OCI-LY1 (cell line): ENCODE measurements at regions not wholly inside any gene's neighbourhood (a gene's known extent, or its start where the extent isn't known, plus 50 kb on each side); places are given as distances from the start of the nearest gene placed in this dataset.

ENCODE experiments used
- H2AFZ ChIP-seq: fragments of 200-600 bp; sonication (generic), shearing (Covaris generic); 2 replicates; pipeline ENCODE4 v1.6.0; 2014; ENCODE audit warnings: antibody characterized with exemption, mild to moderate bottlenecking, low read length
- H3F3A ChIP-seq: fragments of 200-600 bp; sonication (generic), shearing (Covaris generic); 2 replicates; pipeline ENCODE4 v1.6.0; 2014; ENCODE audit warnings: mild to moderate bottlenecking, antibody characterized with exemption, low read length, moderate library complexity; ENCODE audit not compliant: insufficient read depth
- H3K27ac ChIP-seq: fragments of 200-600 bp; sonication (generic); 2 replicates; pipeline ENCODE4 v1.5.1; 2014; ENCODE audit warnings: low read length, mixed run types, mild to moderate bottlenecking, low read depth; ENCODE audit not compliant: poor library complexity, severe bottlenecking
- H3K27me3 ChIP-seq: fragments of 200-600 bp; sonication (generic); 2 replicates; pipeline ENCODE4 v1.6.0; 2014; ENCODE audit warnings: antibody characterized with exemption, mild to moderate bottlenecking, low read length, moderate library complexity; ENCODE audit not compliant: insufficient read depth
- H3K36me3 ChIP-seq: fragments of 200-600 bp; sonication (generic); 2 replicates; pipeline ENCODE4 v1.6.1; 2014; ENCODE audit warnings: mild to moderate bottlenecking, antibody characterized with exemption, low read length, moderate library complexity, mixed read lengths; ENCODE audit not compliant: insufficient read depth
- H3K4me1 ChIP-seq: fragments of 200-600 bp; sonication (generic); 2 replicates; pipeline ENCODE4 v1.5.1; 2014; ENCODE audit warnings: mild to moderate bottlenecking, low read length, moderate library complexity; ENCODE audit not compliant: insufficient read depth, severe bottlenecking
- H3K4me2 ChIP-seq: fragments of 200-600 bp; sonication (generic), shearing (Covaris generic); 2 replicates; pipeline ENCODE4 v1.6.1; 2014; ENCODE audit warnings: low read length
- H3K4me3 ChIP-seq: fragments of 200-600 bp; sonication (generic); 2 replicates; pipeline ENCODE4 v1.5.1; 2014; ENCODE audit warnings: low read length, low read depth, mild to moderate bottlenecking, mixed read lengths; ENCODE audit not compliant: poor library complexity, severe bottlenecking
- H3K79me2 ChIP-seq: fragments of 200-600 bp; shearing (Covaris generic); 2 replicates; pipeline ENCODE4 v1.6.1; 2016; ENCODE audit warnings: mixed run types, low read length, mixed read lengths; ENCODE audit not compliant: insufficient read depth
- H3K9ac ChIP-seq: fragments of 200-600 bp; sonication (generic), shearing (Covaris generic); 2 replicates; pipeline ENCODE4 v1.6.1; 2014; ENCODE audit warnings: mild to moderate bottlenecking, low read length, mixed read lengths
- H3K9me2 ChIP-seq: fragments of 200-600 bp; sonication (generic), shearing (Covaris generic); 2 replicates; pipeline ENCODE4 v1.6.1; 2014; ENCODE audit warnings: low read depth, mild to moderate bottlenecking, low read length, mixed read lengths
- H3K9me3 ChIP-seq: fragments of 200-600 bp; shearing (Covaris generic); 2 replicates; pipeline ENCODE4 v1.6.1; 2014; ENCODE audit warnings: low read length, mixed read lengths
- H4K20me1 ChIP-seq: fragments of 200-600 bp; sonication (generic), shearing (Covaris generic); 2 replicates; pipeline ENCODE4 v1.6.0; 2016; ENCODE audit warnings: mild to moderate bottlenecking, low read length; ENCODE audit not compliant: insufficient read depth
- EZH2 ChIP-seq: fragments of 200-600 bp; sonication (generic), shearing (Covaris generic); IDR thresholded peaks from 2 replicates; pipeline ENCODE4 v1.8.0; 2017; ENCODE audit warnings: borderline replicate concordance, mixed run types, mild to moderate bottlenecking, antibody characterized with exemption, low read length, moderate library complexity, mixed read lengths
- TF ChIP-seq, protein P1 (sequence below): fragments of 200-600 bp; sonication (generic), shearing (Covaris generic); IDR thresholded peaks from 2 replicates; pipeline ENCODE4 v1.5.1; 2017; ENCODE audit warnings: mild to moderate bottlenecking, antibody characterized with exemption, low read length, moderate library complexity, mixed read lengths

DNA sequence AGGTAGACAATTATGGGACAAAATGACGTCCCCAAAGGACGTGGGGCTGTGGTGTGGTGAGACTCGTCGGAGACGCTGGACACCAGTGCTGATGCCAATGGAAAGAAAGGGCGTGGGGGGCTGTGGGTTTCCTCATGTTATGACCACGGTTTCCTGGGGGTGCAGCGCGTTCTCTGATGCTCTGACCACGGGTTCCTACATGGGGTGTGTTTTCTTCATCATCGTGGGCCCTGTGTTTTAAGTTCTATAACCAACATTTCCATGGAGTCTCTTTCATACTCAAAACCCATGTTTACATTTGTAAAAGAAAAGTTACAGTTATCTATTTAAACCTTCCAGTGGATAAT lies 141.6 kb downstream of the RTP5 start:
- Histone ChIP-seq H3K9me3 (no peaks in the 10 kb centered on the region), H3K36me3 (no peaks in the 10 kb centered on the region), H3K4me3 (no peak overlapping the region), H3K27ac (no peak overlapping the region), H3K79me2 (no peaks in the 10 kb centered on the region), H3K27me3 (no peaks in the 10 kb centered on the region), H3K9me2 (no peaks in the 10 kb centered on the region), H3F3A (no peaks in the 10 kb centered on the region; the same call in 1 of the 2 replicates), H3K4me2 (no peak overlapping the region), H4K20me1 (no peaks in the 10 kb centered on the region), H3K9ac (no peak overlapping the region), H3K4me1 (no peaks in the 10 kb centered on the region), H2AFZ (no peak overlapping the region)
- TF ChIP-seq, protein P1, sequence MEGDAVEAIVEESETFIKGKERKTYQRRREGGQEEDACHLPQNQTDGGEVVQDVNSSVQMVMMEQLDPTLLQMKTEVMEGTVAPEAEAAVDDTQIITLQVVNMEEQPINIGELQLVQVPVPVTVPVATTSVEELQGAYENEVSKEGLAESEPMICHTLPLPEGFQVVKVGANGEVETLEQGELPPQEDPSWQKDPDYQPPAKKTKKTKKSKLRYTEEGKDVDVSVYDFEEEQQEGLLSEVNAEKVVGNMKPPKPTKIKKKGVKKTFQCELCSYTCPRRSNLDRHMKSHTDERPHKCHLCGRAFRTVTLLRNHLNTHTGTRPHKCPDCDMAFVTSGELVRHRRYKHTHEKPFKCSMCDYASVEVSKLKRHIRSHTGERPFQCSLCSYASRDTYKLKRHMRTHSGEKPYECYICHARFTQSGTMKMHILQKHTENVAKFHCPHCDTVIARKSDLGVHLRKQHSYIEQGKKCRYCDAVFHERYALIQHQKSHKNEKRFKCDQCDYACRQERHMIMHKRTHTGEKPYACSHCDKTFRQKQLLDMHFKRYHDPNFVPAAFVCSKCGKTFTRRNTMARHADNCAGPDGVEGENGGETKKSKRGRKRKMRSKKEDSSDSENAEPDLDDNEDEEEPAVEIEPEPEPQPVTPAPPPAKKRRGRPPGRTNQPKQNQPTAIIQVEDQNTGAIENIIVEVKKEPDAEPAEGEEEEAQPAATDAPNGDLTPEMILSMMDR: no peak
- no peak for TF ChIP-seq EZH2

DNA sequence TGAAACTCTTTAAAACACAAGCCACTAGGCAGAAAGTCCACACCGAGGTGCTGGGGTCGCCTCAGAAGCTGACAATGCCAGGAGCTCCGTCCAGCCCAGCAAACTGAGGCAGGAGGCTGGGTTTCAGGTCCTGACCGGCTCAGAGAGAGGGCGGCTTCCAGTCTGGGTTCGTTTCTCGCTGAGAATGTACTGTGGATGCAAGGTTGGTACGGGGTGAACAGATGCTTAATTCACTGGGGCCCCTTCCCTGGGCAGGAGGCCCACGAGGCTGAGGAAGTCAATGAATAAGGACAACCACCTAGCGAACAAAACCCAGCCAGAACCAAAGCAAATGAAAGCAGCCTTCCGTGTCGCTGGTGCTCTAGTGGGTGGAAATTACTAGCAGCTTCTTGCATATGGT lies 142.0 kb downstream of the RTP5 start:
- Histone ChIP-seq H3K4me3 (no peak overlapping the region), H3K27ac (no peak overlapping the region), H3K79me2 (no peaks in the 10 kb centered on the region), H3K9me3 (no peaks in the 10 kb centered on the region), H3F3A (no peaks in the 10 kb centered on the region; the same call in 1 of the 2 replicates), H3K36me3 (no peaks in the 10 kb centered on the region), H2AFZ (no peak overlapping the region), H3K9ac (no peak overlapping the region), H3K4me2 (no peak overlapping the region), H3K4me1 (no peaks in the 10 kb centered on the region), H3K27me3 (no peaks in the 10 kb centered on the region), H4K20me1 (no peaks in the 10 kb centered on the region), H3K9me2 (no peaks in the 10 kb centered on the region)
- TF ChIP-seq, protein P1: no peak
- no peak for TF ChIP-seq EZH2

- no peaks in the 10 kb centered on the region for H3K4me1 ChIP-seq
- no peak for TF ChIP-seq EZH2
- TF ChIP-seq, protein P1: no peak
- no peak overlapping the region for H2AFZ ChIP-seq
- no peaks in the 10 kb centered on the region for H3K36me3 ChIP-seq
- no peak overlapping the region for H3K4me3 ChIP-seq
- no peak overlapping the region for H3K27ac ChIP-seq
- no peak overlapping the region for H3K4me2 ChIP-seq
- no peaks in the 10 kb centered on the region; the same call in 1 of the 2 replicates for H3F3A ChIP-seq
- H4K20me1 ChIP-seq: no peaks in the 10 kb centered on the region
- no peak overlapping the region for H3K9ac ChIP-seq
- no peaks in the 10 kb centered on the region for H3K9me2 ChIP-seq
- H3K9me3 ChIP-seq: no peaks in the 10 kb centered on the region
- no peaks in the 10 kb centered on the region for H3K79me2 ChIP-seq
- no peaks in the 10 kb centered on the region for H3K27me3 ChIP-seq
These were observed 142.6 kb downstream of the RTP5 start for GRCh38 chr2:242011991-242012764.
